ENCODE measurements at regions not wholly inside any gene's neighbourhood (a gene's known extent, or its start where the extent isn't known, plus 50 kb on each side); places are given as distances from the start of the nearest gene placed in this dataset.

- TF ChIP-seq CTCF (IDR thresholded peaks at IDR 0.05) = no peak
- no peak for TF ChIP-seq POLR2A (IDR thresholded peaks at IDR 0.05)
- TF ChIP-seq POLR2AphosphoS5 (IDR thresholded peaks at IDR 0.05) = no peak
Observed at GRCh38 chr11:115030166-115030565, 351.8 kb downstream of the NXPE2 start.
